ENCODE measurements at regions not wholly inside any gene's neighbourhood (a gene's known extent, or its start where the extent isn't known, plus 50 kb on each side); places are given as distances from the start of the nearest gene placed in this dataset.
A peak's percentile ranks its signal among the peaks of the same experiment; 100 is the strongest.

- intact Hi-C loops (cut with DNase I) = no loop called here
- Histone ChIP-seq H3K27ac (no peak overlapping the region), H3K4me3 (no peak overlapping the region), H3K9me3 (no peaks in the 10 kb centered on the region), H3K36me3 (no peaks in the 10 kb centered on the region), H3K4me1 (ENCODE audit: insufficient read depth) (peaks cover 2% of the 10 kb centered on the region), H3K27me3 (no peaks in the 10 kb centered on the region)
- no peak for TF ChIP-seq EP300 (IDR thresholded peaks at IDR 0.05)
- no peak for TF ChIP-seq POLR2A (IDR thresholded peaks at IDR 0.05)
- no peak for TF ChIP-seq CTCF (IDR thresholded peaks at IDR 0.05)
- 8 to 21% (median 16%) methylated on average over 2 of the region's 2 CpGs for WGBS, 3 donors
- peak in 1 of 5 donors; percentile 20 for DNase-seq
These were observed 186.0 kb upstream of the AKR1E2 start for GRCh38 chr10:4639960-4640359.

- peaks cover 2% of the 10 kb centered on the region for H3K4me1 ChIP-seq (ENCODE audit: insufficient read depth)
- TF ChIP-seq POLR2A (IDR thresholded peaks at IDR 0.05) (no peak), CTCF (IDR thresholded peaks at IDR 0.05) (no peak), EP300 (IDR thresholded peaks at IDR 0.05) (no peak)
- no peaks in the 10 kb centered on the region for H3K27me3 ChIP-seq
- whole genome bisulfite sequencing, 3 donors = 82 to 91% (median 85%) methylated on average over 3 of the region's 3 CpGs
- intact Hi-C loops (cut with DNase I) = no loop called here
- DNase-seq = no peak
- H3K27ac ChIP-seq = no peak overlapping the region
- H3K4me3 ChIP-seq = no peak overlapping the region
- H3K36me3 ChIP-seq = no peaks in the 10 kb centered on the region
- H3K9me3 ChIP-seq = no peaks in the 10 kb centered on the region
These were observed 187.9 kb upstream of the AKR1E2 start for GRCh38 chr10:4638099-4638498.

- H3K9me3 ChIP-seq = no peaks in the 10 kb centered on the region
- H3K27ac ChIP-seq = no peak overlapping the region
- TF ChIP-seq CTCF (IDR thresholded peaks at IDR 0.05) (no peak), EP300 (IDR thresholded peaks at IDR 0.05) (no peak), POLR2A (IDR thresholded peaks at IDR 0.05) (no peak)
- WGBS, 3 donors = 95 to 97% (median 96%) methylated on average over 2 of the region's 2 CpGs
- H3K4me1 ChIP-seq (ENCODE audit: insufficient read depth) = peaks cover 2% of the 10 kb centered on the region
- intact Hi-C loops (cut with DNase I) = no loop called here
- no peaks in the 10 kb centered on the region for H3K27me3 ChIP-seq
- H3K4me3 ChIP-seq = no peak overlapping the region
- H3K36me3 ChIP-seq = no peaks in the 10 kb centered on the region
- DNase-seq = no peak
These were observed 188.3 kb upstream of the AKR1E2 start for GRCh38 chr10:4637657-4638056.

GRCh38 chr10:4635883-4636282 is 190.1 kb upstream of the AKR1E2 start:
- Histone ChIP-seq H3K9me3 (no peaks in the 10 kb centered on the region), H3K4me1 (ENCODE audit: insufficient read depth) (peaks cover 2% of the 10 kb centered on the region), H3K36me3 (no peaks in the 10 kb centered on the region), H3K27me3 (no peaks in the 10 kb centered on the region), H3K27ac (no peak overlapping the region), H3K4me3 (no peak overlapping the region)
- TF ChIP-seq POLR2A (IDR thresholded peaks at IDR 0.05) = no peak
- no peak for TF ChIP-seq EP300 (IDR thresholded peaks at IDR 0.05)
- TF ChIP-seq CTCF (IDR thresholded peaks at IDR 0.05) = no peak
- WGBS, 3 donors = 39 to 59% (median 49%) methylated on average over 2 of the region's 2 CpGs
- DNase-seq = no peak
- intact Hi-C loops (cut with DNase I) = no loop called here

DNA sequence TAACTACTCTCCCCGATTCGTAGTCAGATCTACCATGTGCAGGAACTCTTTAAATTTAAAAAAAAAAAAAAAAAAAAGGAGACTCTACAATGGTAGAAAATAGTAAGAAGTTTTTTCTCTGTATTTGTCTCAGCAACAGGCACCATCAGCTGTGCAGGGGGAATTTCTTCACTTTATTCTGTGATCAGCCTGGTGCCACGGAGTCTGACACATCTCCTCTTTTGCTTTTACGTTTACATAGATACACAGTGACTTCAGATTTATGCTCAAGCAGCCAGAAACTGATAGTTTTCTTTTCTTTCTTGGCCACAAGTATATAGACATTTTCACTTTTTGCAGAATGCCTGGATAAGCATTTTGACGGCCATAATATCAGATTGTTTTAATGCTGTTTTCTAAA is 190.6 kb upstream of the AKR1E2 start:
- no peaks in the 10 kb centered on the region for H3K9me3 ChIP-seq
- no peaks in the 10 kb centered on the region for H3K36me3 ChIP-seq
- 15 to 24% (median 17%) methylated on average over 5 of the region's 5 CpGs for WGBS, 3 donors
- no peak overlapping the region for H3K27ac ChIP-seq
- intact Hi-C loops (cut with DNase I) = no loop called here
- no peaks in the 10 kb centered on the region for H3K27me3 ChIP-seq
- TF ChIP-seq CTCF (IDR thresholded peaks at IDR 0.05) (no peak), POLR2A (IDR thresholded peaks at IDR 0.05) (no peak), EP300 (IDR thresholded peaks at IDR 0.05) (no peak)
- H3K4me1 ChIP-seq (ENCODE audit: insufficient read depth) = peaks cover 2% of the 10 kb centered on the region
- no peak for DNase-seq
- H3K4me3 ChIP-seq = no peak overlapping the region
